ENCODE measurements at regions not wholly inside any gene's neighbourhood (a gene's known extent, or its start where the extent isn't known, plus 50 kb on each side); places are given as distances from the start of the nearest gene placed in this dataset.
"Not testable (repeated sequence)": the region's sequence is repeated elsewhere in the genome, so short reads cannot be mapped to it uniquely, and the experiment has no call there.

DNA sequence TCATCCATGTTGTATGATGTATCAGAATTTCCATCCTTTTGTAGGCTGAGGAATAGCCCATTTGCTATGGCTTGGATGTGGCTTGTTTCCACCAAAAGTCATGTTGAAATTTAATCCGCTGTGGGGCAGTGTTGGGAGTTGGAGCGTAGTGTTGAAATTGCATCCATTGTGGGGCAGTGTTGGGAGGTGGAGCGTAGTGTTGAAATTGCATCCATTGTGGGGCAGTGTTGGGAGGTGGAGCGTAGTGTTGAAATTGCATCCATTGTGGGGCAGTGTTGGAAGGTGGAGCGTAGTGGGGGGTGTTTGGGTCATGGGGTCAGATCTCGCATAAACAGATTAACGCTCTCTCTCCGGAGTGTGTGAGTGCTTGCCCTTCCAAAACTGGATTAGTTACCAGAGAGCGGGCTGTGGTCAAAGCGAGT is 53.9 kb upstream of the OTOS start:
- TF ChIP-seq, protein P1, sequence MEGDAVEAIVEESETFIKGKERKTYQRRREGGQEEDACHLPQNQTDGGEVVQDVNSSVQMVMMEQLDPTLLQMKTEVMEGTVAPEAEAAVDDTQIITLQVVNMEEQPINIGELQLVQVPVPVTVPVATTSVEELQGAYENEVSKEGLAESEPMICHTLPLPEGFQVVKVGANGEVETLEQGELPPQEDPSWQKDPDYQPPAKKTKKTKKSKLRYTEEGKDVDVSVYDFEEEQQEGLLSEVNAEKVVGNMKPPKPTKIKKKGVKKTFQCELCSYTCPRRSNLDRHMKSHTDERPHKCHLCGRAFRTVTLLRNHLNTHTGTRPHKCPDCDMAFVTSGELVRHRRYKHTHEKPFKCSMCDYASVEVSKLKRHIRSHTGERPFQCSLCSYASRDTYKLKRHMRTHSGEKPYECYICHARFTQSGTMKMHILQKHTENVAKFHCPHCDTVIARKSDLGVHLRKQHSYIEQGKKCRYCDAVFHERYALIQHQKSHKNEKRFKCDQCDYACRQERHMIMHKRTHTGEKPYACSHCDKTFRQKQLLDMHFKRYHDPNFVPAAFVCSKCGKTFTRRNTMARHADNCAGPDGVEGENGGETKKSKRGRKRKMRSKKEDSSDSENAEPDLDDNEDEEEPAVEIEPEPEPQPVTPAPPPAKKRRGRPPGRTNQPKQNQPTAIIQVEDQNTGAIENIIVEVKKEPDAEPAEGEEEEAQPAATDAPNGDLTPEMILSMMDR (IDR thresholded peaks at IDR 0.05) = not testable (repeated sequence)
- not testable (repeated sequence) for TF ChIP-seq POLR2AphosphoS5 (IDR thresholded peaks at IDR 0.05; ENCODE audit: insufficient read depth in 1 of 2, low read depth in 1 of 2); POLR2A (IDR thresholded peaks at IDR 0.05)
